Upper lobe of left lung (tissue), 4 donors: ENCODE measurements at regions not wholly inside any gene's neighbourhood (a gene's known extent, or its start where the extent isn't known, plus 50 kb on each side); places are given as distances from the start of the nearest gene placed in this dataset.

Source experiments
- EP300 ChIP-seq, 4 donors: sonication (generic); formaldehyde crosslinking; IDR thresholded peaks; one replicate each; pipeline ENCODE4 v1.5.1; 2017; ENCODE audit warnings: antibody characterized with exemption in 4 of 4, control low read depth in 2 of 4
- POLR2A ChIP-seq, 4 donors: fragments of 450-650 bp; IDR thresholded peaks; one replicate each; pipeline ENCODE4 v1.5.1; 2016 to 2017; ENCODE audit warnings: antibody characterized with exemption in 4 of 4, mild to moderate bottlenecking in 2 of 4
- POLR2AphosphoS5 ChIP-seq, 2 donors: sonication (generic); formaldehyde crosslinking; IDR thresholded peaks; one replicate each; pipeline ENCODE4 v1.5.1; 2017; ENCODE audit warnings: antibody characterized with exemption in 2 of 2
- TF ChIP-seq, protein P1 (sequence below), 6 experiments: fragments of 450-650 bp in 4 of 6; fragments of 200-600 bp in 2 of 6; sonication (generic) in 2 of 6; IDR thresholded peaks; one replicate each; pipeline ENCODE4 v1.5.1; 2016 to 2019; ENCODE audit warnings: antibody characterized with exemption in 6 of 6

DNA sequence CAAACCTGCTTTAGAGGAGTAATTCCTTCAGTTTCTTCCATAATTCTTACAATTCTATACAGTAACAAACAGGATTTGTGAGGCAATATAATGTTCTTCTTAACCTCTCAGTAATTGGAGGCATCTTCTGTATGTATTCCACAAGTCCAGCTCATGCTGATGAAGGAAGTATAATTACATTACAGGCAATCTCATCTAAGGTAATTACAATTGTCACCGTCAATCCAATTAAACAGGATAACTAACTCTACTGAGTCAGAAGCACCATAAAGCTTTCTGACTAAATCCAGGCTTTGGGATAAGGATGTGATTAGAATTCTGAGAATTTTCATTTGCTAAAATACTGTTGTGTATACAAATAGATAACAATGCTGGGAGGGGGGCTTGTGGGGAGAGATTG lies 115.2 kb upstream of the SEMA6D start:
- TF ChIP-seq, protein P1, sequence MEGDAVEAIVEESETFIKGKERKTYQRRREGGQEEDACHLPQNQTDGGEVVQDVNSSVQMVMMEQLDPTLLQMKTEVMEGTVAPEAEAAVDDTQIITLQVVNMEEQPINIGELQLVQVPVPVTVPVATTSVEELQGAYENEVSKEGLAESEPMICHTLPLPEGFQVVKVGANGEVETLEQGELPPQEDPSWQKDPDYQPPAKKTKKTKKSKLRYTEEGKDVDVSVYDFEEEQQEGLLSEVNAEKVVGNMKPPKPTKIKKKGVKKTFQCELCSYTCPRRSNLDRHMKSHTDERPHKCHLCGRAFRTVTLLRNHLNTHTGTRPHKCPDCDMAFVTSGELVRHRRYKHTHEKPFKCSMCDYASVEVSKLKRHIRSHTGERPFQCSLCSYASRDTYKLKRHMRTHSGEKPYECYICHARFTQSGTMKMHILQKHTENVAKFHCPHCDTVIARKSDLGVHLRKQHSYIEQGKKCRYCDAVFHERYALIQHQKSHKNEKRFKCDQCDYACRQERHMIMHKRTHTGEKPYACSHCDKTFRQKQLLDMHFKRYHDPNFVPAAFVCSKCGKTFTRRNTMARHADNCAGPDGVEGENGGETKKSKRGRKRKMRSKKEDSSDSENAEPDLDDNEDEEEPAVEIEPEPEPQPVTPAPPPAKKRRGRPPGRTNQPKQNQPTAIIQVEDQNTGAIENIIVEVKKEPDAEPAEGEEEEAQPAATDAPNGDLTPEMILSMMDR (IDR thresholded peaks at IDR 0.05), result no peak
- TF ChIP-seq POLR2AphosphoS5 (IDR thresholded peaks at IDR 0.05), result no peak
- no peak for TF ChIP-seq POLR2A (IDR thresholded peaks at IDR 0.05)
- TF ChIP-seq EP300 (IDR thresholded peaks at IDR 0.05), result no peak
